ENCODE measurements at regions not wholly inside any gene's neighbourhood (a gene's known extent, or its start where the extent isn't known, plus 50 kb on each side); places are given as distances from the start of the nearest gene placed in this dataset.

DNA sequence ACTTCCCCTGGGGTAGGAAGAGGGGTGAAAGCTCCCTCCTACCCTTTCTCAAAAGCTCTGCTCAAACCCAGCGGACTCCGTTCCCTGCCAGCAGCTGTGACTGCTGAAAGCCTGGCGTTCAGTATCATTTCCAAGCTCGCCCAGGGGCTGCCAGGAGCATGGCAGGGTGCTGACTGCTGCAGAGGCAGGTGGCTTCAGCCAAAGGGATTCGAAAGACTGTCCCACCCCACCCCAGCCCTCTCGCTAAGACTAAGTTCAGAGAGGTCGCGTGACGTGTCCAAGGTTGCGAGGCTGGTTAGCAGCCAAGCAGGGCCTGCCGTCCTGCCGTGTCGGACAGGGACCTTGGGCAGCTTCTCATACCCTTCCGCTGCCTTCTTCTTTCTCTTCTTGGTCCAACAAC, 72.3 kb upstream of the RAB12 start:
- peaks cover 0 to 15% (median 0%) of the 10 kb centered on the region in 3 donors for H3K9me3 ChIP-seq
- no peaks in the 10 kb centered on the region for H3K36me3 ChIP-seq
- no peak overlapping the region for H3K4me3 ChIP-seq
- H3K27me3 ChIP-seq: no peaks in the 10 kb centered on the region
- H3K27ac ChIP-seq: no peak overlapping the region
- WGBS, 2 donors (ENCODE audit: low coverage in 1 of 2): 74 to 80% methylated on average over 2 to 7 of the region's 14 CpGs
- H3K4me1 ChIP-seq: no peaks in the 10 kb centered on the region
- no peak for ATAC-seq
- TF ChIP-seq, protein P1, sequence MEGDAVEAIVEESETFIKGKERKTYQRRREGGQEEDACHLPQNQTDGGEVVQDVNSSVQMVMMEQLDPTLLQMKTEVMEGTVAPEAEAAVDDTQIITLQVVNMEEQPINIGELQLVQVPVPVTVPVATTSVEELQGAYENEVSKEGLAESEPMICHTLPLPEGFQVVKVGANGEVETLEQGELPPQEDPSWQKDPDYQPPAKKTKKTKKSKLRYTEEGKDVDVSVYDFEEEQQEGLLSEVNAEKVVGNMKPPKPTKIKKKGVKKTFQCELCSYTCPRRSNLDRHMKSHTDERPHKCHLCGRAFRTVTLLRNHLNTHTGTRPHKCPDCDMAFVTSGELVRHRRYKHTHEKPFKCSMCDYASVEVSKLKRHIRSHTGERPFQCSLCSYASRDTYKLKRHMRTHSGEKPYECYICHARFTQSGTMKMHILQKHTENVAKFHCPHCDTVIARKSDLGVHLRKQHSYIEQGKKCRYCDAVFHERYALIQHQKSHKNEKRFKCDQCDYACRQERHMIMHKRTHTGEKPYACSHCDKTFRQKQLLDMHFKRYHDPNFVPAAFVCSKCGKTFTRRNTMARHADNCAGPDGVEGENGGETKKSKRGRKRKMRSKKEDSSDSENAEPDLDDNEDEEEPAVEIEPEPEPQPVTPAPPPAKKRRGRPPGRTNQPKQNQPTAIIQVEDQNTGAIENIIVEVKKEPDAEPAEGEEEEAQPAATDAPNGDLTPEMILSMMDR (IDR thresholded peaks at IDR 0.05): no peak
- no peak for TF ChIP-seq POLR2AphosphoS5 (IDR thresholded peaks at IDR 0.05)
- TF ChIP-seq POLR2A (IDR thresholded peaks at IDR 0.05): no peak
- no peak for TF ChIP-seq EP300 (IDR thresholded peaks at IDR 0.05)

DNA sequence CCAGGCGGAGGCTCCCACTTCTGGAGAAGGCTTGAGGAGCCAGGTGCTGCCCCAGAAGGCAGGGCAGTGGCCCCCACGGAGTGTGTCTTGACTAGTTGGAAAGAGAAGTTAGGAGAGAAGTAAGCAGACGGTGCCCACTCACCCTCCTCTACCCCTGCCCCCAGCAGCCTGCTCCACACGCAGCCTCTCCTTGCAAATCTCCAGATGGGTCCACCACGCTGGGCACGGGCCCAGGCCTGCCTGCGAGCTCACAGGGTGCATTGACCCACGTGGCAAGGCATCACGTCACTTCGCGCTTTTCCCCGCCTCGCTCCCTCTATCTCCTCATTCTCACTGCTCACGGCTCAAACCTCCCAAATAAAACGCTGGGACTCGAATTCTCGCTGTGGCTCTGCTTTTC, 71.8 kb upstream of the RAB12 start:
- TF ChIP-seq POLR2AphosphoS5 (IDR thresholded peaks at IDR 0.05) (no peak), EP300 (IDR thresholded peaks at IDR 0.05) (no peak), POLR2A (IDR thresholded peaks at IDR 0.05) (no peak)
- TF ChIP-seq, protein P1 (IDR thresholded peaks at IDR 0.05): no peak
- 77 to 87% methylated on average over 12 to 15 of the region's 17 CpGs for WGBS, 2 donors (ENCODE audit: low coverage in 1 of 2)
- H3K27me3 ChIP-seq: no peaks in the 10 kb centered on the region
- H3K27ac ChIP-seq: no peak overlapping the region
- no peaks in the 10 kb centered on the region for H3K36me3 ChIP-seq
- H3K4me1 ChIP-seq: no peaks in the 10 kb centered on the region
- peaks cover 0 to 10% (median 0%) of the 10 kb centered on the region in 3 donors for H3K9me3 ChIP-seq
- ATAC-seq: no peak
- no peak overlapping the region for H3K4me3 ChIP-seq

DNA sequence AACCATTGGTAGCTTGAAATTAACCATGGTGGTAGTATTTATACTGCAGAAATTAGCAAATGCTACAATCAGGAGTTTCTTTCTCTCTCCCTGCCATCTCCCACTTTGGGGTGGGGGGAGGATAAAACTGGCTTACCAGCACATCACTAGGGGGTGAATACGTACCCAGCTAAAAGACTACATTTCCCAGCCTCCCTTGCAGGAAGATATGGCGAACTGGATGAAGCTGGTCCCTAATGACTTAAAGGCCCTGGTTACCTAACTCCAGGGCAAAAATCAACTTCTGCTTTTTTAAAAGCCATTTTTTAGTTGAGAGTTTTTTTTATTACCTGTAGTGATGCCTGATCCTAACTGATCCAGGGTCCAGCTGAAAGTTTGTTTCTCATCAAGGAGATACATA, 70.3 kb upstream of the RAB12 start:
- no peak overlapping the region for H3K27ac ChIP-seq
- H3K4me1 ChIP-seq: no peaks in the 10 kb centered on the region
- WGBS, 2 donors (ENCODE audit: low coverage in 1 of 2): 100% methylated on average over 1 to 2 of the region's 2 CpGs
- no peaks in the 10 kb centered on the region for H3K36me3 ChIP-seq
- no peak for TF ChIP-seq POLR2AphosphoS5 (IDR thresholded peaks at IDR 0.05)
- TF ChIP-seq EP300 (IDR thresholded peaks at IDR 0.05): no peak
- TF ChIP-seq, protein P1 (IDR thresholded peaks at IDR 0.05): no peak
- no peak for TF ChIP-seq POLR2A (IDR thresholded peaks at IDR 0.05)
- no peak overlapping the region for H3K4me3 ChIP-seq
- H3K9me3 ChIP-seq: no peaks in the 10 kb centered on the region
- no peaks in the 10 kb centered on the region for H3K27me3 ChIP-seq
- no peak for ATAC-seq

DNA sequence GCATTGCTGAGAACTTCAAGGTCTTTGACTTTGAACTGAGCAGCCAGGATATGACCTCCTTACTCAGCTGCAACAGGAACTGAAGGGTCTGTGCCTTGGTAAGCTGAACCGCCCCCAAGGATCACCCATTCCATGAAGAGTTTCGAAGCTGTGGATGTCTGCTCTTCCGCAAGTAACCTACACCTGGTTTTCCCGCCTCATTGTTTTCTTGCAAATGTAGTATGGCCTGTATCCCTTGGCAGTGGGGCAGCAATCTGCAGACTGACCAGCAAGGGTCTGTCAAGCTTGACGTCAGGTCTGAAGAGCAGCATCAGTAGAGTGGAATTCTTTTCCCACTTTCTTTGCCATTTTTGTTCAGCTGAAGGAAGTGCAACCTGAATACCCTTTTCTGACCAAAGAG, 62.6 kb upstream of the RAB12 start:
- ATAC-seq: no peak
- Histone ChIP-seq H3K4me3 (no peak overlapping the region), H3K9me3 (no peaks in the 10 kb centered on the region), H3K4me1 (no peaks in the 10 kb centered on the region), H3K36me3 (no peaks in the 10 kb centered on the region), H3K27ac (no peak overlapping the region), H3K27me3 (no peaks in the 10 kb centered on the region)
- no peak for TF ChIP-seq POLR2A (IDR thresholded peaks at IDR 0.05)
- TF ChIP-seq, protein P1 (IDR thresholded peaks at IDR 0.05): no peak
- 83% methylated on average over 1 of the region's 5 CpGs; no CpG with 5 or more reads in 1 of the 2 donors for WGBS, 2 donors (ENCODE audit: low coverage in 1 of 2)

DNA sequence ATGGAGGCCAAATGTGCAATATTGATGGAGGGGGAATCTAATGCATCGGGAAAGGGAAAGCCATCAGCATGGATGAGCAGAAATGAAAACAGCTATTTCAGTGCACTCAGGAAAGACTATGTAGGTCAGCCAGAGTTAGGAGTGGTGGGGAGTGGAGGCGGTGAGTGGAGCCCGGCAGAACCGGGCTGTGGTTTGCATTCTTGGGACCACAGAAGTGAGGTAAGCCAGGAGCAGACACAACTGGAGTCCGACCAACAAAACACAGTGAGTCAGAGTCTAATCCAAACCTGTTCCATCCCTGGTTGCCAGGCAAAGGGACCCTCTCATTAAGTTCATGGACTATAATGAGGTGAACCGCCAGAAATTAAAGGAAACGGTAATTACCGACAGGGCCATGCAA, 61.1 kb upstream of the RAB12 start:
- Histone ChIP-seq H3K9me3 (no peaks in the 10 kb centered on the region), H3K4me3 (no peak overlapping the region), H3K36me3 (no peaks in the 10 kb centered on the region), H3K27ac (no peak overlapping the region), H3K4me1 (no peaks in the 10 kb centered on the region), H3K27me3 (no peaks in the 10 kb centered on the region)
- TF ChIP-seq, protein P1 (IDR thresholded peaks at IDR 0.05): no peak
- no peak for TF ChIP-seq POLR2A (IDR thresholded peaks at IDR 0.05)
- no peak for TF ChIP-seq EP300 (IDR thresholded peaks at IDR 0.05)
- no peak for TF ChIP-seq POLR2AphosphoS5 (IDR thresholded peaks at IDR 0.05)
- WGBS, 2 donors (ENCODE audit: low coverage in 1 of 2): 70 to 82% methylated on average over 2 to 6 of the region's 8 CpGs
- ATAC-seq: no peak
